AG10803 (cell line): ENCODE measurements at regions not wholly inside any gene's neighbourhood (a gene's known extent, or its start where the extent isn't known, plus 50 kb on each side); places are given as distances from the start of the nearest gene placed in this dataset.
"Not testable (repeated sequence)": the region's sequence is repeated elsewhere in the genome, so short reads cannot be mapped to it uniquely, and the experiment has no call there.

Experiments used
- DNase-seq: peaks from one replicate; pipeline ENCODE4 v3.0.0; 2010; ENCODE audit warnings: low read depth
- H3K4me3 ChIP-seq: 2 replicates; pipeline ENCODE4 v1.5.1; 2011; ENCODE audit warnings: mild to moderate bottlenecking, low read length, control low read depth
- TF ChIP-seq, protein P1 (sequence below): conservative IDR thresholded peaks from 2 replicates; pipeline ENCODE4 v1.5.1; 2011; ENCODE audit warnings: mild to moderate bottlenecking, low read length, control low read depth, inconsistent platforms

DNA sequence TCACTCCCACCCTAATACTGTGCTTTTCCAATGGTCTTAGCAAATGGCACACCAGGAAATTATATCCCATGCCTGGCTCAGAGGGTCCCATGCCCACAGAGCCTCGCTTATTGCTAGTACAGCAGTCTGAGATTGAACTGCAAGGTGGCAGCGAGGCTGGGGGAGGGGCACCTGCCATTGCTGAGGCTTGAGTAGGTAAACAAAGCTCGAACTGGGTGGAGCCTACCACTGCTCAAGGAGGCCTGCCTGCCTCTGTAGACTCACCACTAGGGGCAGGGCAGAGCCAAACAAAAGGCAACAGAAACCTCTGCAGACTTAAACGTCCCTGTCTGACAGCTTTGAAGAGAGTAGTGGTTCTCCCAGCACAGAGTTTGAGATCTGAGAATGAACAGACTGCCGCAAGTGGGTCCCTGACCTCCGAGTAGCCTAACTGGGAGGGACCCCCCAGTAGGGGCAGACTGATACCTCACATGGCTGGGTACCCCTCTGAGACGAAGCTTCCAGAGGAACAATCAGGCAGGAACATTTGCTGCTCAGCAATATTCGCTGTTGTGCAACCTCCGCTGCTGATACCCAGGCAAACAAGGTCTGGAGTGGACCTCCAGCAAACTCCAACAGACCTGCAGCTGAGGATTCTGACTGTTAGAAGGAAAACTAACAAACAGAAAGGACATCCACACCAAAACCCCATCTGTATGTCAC is 150.7 kb upstream of the FOXA2 start:
- not testable (repeated sequence) for H3K4me3 ChIP-seq, DNase-seq
- TF ChIP-seq, protein P1, sequence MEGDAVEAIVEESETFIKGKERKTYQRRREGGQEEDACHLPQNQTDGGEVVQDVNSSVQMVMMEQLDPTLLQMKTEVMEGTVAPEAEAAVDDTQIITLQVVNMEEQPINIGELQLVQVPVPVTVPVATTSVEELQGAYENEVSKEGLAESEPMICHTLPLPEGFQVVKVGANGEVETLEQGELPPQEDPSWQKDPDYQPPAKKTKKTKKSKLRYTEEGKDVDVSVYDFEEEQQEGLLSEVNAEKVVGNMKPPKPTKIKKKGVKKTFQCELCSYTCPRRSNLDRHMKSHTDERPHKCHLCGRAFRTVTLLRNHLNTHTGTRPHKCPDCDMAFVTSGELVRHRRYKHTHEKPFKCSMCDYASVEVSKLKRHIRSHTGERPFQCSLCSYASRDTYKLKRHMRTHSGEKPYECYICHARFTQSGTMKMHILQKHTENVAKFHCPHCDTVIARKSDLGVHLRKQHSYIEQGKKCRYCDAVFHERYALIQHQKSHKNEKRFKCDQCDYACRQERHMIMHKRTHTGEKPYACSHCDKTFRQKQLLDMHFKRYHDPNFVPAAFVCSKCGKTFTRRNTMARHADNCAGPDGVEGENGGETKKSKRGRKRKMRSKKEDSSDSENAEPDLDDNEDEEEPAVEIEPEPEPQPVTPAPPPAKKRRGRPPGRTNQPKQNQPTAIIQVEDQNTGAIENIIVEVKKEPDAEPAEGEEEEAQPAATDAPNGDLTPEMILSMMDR, result peak; percentile 38

DNA sequence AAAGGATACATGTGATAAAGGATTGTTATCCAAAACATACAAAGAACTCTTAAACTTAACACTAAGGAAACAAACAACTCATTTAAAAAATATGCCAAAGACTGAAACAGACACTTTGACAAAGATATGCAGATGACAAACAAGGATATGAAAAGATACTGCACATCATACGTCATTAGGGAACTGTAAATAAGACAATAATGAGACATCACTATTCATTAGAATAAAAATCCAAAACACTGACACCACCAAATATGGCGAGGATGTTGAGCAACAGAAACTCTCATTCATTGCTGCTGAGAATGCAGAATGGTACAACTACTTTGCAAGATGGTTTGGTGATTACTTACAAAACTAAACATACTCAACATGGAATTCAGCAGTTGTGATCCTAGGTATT is 156.5 kb upstream of the FOXA2 start:
- TF ChIP-seq, protein P1, result no peak
- no peak overlapping the region for H3K4me3 ChIP-seq
- DNase-seq, result no peak

DNA sequence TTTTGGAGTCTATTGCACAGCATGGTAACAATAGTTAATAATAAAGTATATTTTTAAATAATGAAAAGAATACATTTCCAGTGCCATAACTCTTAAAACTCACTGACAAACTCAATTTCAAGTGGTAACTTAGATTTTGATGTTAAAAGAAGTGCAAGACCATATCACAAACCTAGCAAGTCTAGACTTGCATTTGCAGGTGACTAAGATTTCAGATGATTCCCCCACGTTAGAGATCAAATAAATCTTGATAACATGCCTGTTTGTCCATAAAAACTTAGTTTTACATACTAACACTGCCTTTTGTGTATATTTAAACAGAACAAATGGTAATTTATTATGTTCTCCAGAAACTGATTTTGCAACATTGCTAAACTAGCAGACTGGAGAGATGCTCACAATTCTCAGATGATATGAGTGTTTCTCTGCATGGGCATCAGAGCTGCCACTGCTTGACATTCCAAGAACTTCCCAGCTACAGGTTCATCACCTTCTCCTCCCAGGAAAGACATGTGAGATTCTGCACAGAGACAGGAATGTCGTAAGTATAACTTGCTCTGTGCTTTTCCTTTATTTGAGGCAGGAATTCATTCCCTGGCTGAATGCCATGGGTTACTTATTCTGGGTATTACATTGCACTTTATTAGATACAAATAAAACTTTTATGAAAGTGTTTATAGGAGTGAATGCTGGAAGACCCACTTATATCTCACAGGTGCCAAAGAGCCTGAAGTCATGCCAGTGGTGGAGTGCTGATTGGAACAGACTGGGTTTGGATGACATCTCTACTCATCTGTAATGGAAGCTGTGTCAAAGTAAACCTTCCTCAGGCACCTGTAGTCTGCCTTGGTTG is 160.2 kb upstream of the FOXA2 start:
- DNase-seq, result no peak
- H3K4me3 ChIP-seq, result no peak overlapping the region
- TF ChIP-seq, protein P1, result no peak

GRCh38 chr20:22745194-22745500 is 160.8 kb upstream of the FOXA2 start:
- no peak for DNase-seq
- no peak overlapping the region for H3K4me3 ChIP-seq
- TF ChIP-seq, protein P1, result no peak

DNA sequence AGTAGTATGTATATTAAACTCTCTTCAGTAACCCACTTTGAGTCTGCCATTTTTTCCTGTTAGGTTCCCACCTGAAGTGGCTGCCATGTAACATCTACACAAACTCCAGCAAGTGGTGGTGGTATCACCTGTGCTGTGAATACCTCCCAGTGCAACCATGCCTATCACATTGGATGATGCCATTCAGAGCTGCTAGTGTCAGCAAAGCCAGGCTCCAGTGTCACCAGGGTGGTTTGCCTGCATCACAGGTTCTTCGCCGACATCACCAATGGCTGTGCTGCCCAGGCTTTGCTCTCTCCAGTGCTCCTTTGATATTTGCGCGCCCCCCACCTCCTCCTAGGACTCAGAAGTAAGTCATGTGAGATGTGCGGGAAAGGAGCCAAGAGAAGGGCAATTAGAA is 162.6 kb upstream of the FOXA2 start:
- TF ChIP-seq, protein P1, result no peak
- no peak for DNase-seq
- H3K4me3 ChIP-seq, result no peak overlapping the region

- no peak for DNase-seq
- no peak overlapping the region for H3K4me3 ChIP-seq
- TF ChIP-seq, protein P1, result no peak
Measured at GRCh38 chr20:22752324-22752723, 168.0 kb upstream of the FOXA2 start.
